ENCODE measurements at regions not wholly inside any gene's neighbourhood (a gene's known extent, or its start where the extent isn't known, plus 50 kb on each side); places are given as distances from the start of the nearest gene placed in this dataset.

DNA sequence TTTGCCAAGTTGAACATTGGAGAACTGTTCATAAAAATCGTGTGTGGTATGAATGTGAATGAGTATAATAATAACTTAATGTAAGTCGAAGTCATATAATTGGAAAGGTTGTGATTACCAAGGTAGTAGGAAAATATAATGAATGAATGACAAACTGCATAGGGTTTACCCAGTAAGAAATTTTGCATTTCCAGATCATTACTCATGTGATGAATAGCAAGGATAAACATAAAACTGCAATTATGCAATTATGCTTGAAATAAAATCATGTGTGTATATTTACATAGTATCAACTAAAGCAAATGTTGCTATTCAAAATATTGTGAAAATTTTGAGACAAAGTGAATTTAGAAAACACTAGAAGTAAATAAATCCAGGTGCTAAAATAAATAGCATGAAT, 1108.7 kb upstream of the TMEFF2 start:
- CTCF ChIA-PET, result no interaction called here
- H3K9ac ChIP-seq (ENCODE audit: low read length), result no peak overlapping the region
- RAD21 ChIA-PET (ENCODE audit: low non-redundant PET in 1 of 2, low total read pairs in 2 of 2, uncharacterized antibody in 2 of 2, unreplicated experiment in 2 of 2), result no interaction called here
- POLR2A ChIA-PET, result no interaction called here
- intact Hi-C loops (cut with micrococcal nuclease), result no loop called here
- H3K79me2 ChIP-seq (ENCODE audit: insufficient read depth, low read length), result no peaks in the 10 kb centered on the region
- H3K9me3 ChIP-seq (ENCODE audit: control insufficient read depth in 1 of 2, insufficient read depth in 1 of 2, low read depth in 1 of 2, low read length in 2 of 2), result no peaks in the 10 kb centered on the region
- no peak for TF ChIP-seq RAD21 (IDR thresholded peaks at IDR 0.05; ENCODE audit: low read depth)
- H3K4me2 ChIP-seq (ENCODE audit: low read length), result no peak overlapping the region
- H3K27me3 ChIP-seq (ENCODE audit: insufficient read depth, low read length), result no peaks in the 10 kb centered on the region
- H4K20me1 ChIP-seq (ENCODE audit: insufficient read depth), result no peaks in the 10 kb centered on the region
- H3K9me2 ChIP-seq (ENCODE audit: insufficient read depth), result no peaks in the 10 kb centered on the region; the same call in 1 of the 2 replicates
- no peaks in the 10 kb centered on the region for H3K4me1 ChIP-seq (ENCODE audit: control insufficient read depth in 1 of 2, insufficient read depth in 2 of 2, low read length in 2 of 2)
- H2AFZ ChIP-seq (ENCODE audit: low read depth, low read length, poor library complexity, severe bottlenecking), result no peak overlapping the region
- H3K27ac ChIP-seq (ENCODE audit: low read depth, low read length), result no peak overlapping the region
- no peaks in the 10 kb centered on the region for H3K36me3 ChIP-seq (ENCODE audit: control insufficient read depth in 1 of 2, insufficient read depth in 2 of 2, low read length in 2 of 2)
- no peak for DNase-seq (ENCODE audit: low read depth, low spot score)
- ATAC-seq, result no peak
- BruUV-seq (replicated peaks), result no TSS peak
- H3K4me3 ChIP-seq (replicated peaks in 1 of 2; ENCODE audit: low read depth in 1 of 2, low read length in 2 of 2), result no peak overlapping the region

- H3K4me3 ChIP-seq (replicated peaks in 1 of 2; ENCODE audit: low read depth in 1 of 2, low read length in 2 of 2), result no peak overlapping the region
- no peak overlapping the region for H3K4me2 ChIP-seq (ENCODE audit: low read length)
- BruUV-seq (replicated peaks), result no TSS peak
- no peaks in the 10 kb centered on the region for H3K4me1 ChIP-seq (ENCODE audit: control insufficient read depth in 1 of 2, insufficient read depth in 2 of 2, low read length in 2 of 2)
- DNase-seq (ENCODE audit: low read depth, low spot score) (no peak), ATAC-seq (no peak)
- H3K9ac ChIP-seq (ENCODE audit: low read length), result no peak overlapping the region
- ChIA-PET POLR2A (no interaction called here), RAD21 (ENCODE audit: low non-redundant PET in 1 of 2, low total read pairs in 2 of 2, uncharacterized antibody in 2 of 2, unreplicated experiment in 2 of 2) (no interaction called here), CTCF (no interaction called here)
- H4K20me1 ChIP-seq (ENCODE audit: insufficient read depth), result no peaks in the 10 kb centered on the region
- H3K9me3 ChIP-seq (ENCODE audit: control insufficient read depth in 1 of 2, insufficient read depth in 1 of 2, low read depth in 1 of 2, low read length in 2 of 2), result no peaks in the 10 kb centered on the region; a peak in 1 of 4 replicates
- no peaks in the 10 kb centered on the region for H3K27me3 ChIP-seq (ENCODE audit: insufficient read depth, low read length)
- H3K36me3 ChIP-seq (ENCODE audit: control insufficient read depth in 1 of 2, insufficient read depth in 2 of 2, low read length in 2 of 2), result no peaks in the 10 kb centered on the region
- no peak overlapping the region for H2AFZ ChIP-seq (ENCODE audit: low read depth, low read length, poor library complexity, severe bottlenecking)
- no peak for TF ChIP-seq SRF (IDR thresholded peaks at IDR 0.05; ENCODE audit: low read depth)
- TF ChIP-seq, protein P1, sequence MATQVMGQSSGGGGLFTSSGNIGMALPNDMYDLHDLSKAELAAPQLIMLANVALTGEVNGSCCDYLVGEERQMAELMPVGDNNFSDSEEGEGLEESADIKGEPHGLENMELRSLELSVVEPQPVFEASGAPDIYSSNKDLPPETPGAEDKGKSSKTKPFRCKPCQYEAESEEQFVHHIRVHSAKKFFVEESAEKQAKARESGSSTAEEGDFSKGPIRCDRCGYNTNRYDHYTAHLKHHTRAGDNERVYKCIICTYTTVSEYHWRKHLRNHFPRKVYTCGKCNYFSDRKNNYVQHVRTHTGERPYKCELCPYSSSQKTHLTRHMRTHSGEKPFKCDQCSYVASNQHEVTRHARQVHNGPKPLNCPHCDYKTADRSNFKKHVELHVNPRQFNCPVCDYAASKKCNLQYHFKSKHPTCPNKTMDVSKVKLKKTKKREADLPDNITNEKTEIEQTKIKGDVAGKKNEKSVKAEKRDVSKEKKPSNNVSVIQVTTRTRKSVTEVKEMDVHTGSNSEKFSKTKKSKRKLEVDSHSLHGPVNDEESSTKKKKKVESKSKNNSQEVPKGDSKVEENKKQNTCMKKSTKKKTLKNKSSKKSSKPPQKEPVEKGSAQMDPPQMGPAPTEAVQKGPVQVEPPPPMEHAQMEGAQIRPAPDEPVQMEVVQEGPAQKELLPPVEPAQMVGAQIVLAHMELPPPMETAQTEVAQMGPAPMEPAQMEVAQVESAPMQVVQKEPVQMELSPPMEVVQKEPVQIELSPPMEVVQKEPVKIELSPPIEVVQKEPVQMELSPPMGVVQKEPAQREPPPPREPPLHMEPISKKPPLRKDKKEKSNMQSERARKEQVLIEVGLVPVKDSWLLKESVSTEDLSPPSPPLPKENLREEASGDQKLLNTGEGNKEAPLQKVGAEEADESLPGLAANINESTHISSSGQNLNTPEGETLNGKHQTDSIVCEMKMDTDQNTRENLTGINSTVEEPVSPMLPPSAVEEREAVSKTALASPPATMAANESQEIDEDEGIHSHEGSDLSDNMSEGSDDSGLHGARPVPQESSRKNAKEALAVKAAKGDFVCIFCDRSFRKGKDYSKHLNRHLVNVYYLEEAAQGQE (IDR thresholded peaks at IDR 0.05; ENCODE audit: low read depth), result no peak
- TF ChIP-seq POLR2A (IDR thresholded peaks at IDR 0.05; ENCODE audit: borderline replicate concordance, extremely low read depth, insufficient read depth, insufficient read length), result no peak
- no peak for TF ChIP-seq TCF7L2 (IDR thresholded peaks at IDR 0.05; ENCODE audit: borderline replicate concordance, extremely low read depth, insufficient read depth, insufficient read length)
- no peak for TF ChIP-seq CEBPB (IDR thresholded peaks at IDR 0.05; ENCODE audit: low read depth)
- TF ChIP-seq EZH2 (IDR thresholded peaks at IDR 0.05), result no peak
- no peak overlapping the region for H3K27ac ChIP-seq (ENCODE audit: low read depth, low read length)
- no peaks in the 10 kb centered on the region for H3K9me2 ChIP-seq (ENCODE audit: insufficient read depth)
- intact Hi-C loops (cut with micrococcal nuclease), result no loop called here
- no peaks in the 10 kb centered on the region for H3K79me2 ChIP-seq (ENCODE audit: insufficient read depth, low read length)
These were observed 1099.6 kb upstream of the TMEFF2 start for GRCh38 chr2:193294371-193294770.

Data from HCT116 (cell line).